ENCODE measurements at regions not wholly inside any gene's neighbourhood (a gene's known extent, or its start where the extent isn't known, plus 50 kb on each side); places are given as distances from the start of the nearest gene placed in this dataset.

- H3K9ac ChIP-seq (ENCODE audit: low read depth in 1 of 2, low read length in 2 of 2), result no peak overlapping the region
- DNase-seq (ENCODE audit: low spot score), result no peak
- no peaks in the 10 kb centered on the region for H3K4me1 ChIP-seq (ENCODE audit: control insufficient read depth in 4 of 4, insufficient read depth in 4 of 4, low read length in 3 of 4)
- H3K36me3 ChIP-seq (ENCODE audit: control insufficient read depth in 4 of 4, insufficient read depth in 3 of 4, low read depth in 1 of 4, low read length in 3 of 4), result no peaks in the 10 kb centered on the region
- H3K4me3 ChIP-seq (ENCODE audit: low read depth in 1 of 3, low read length in 3 of 3), result no peak overlapping the region
- 67% methylated on average over 4 of the region's 4 CpGs for WGBS
- H3K9me3 ChIP-seq (ENCODE audit: control insufficient read depth in 4 of 4, low read length in 3 of 4), result no peaks in the 10 kb centered on the region
- peaks cover 0 to 3% (median 0%) of the 10 kb centered on the region in 4 donors for H3K27me3 ChIP-seq (ENCODE audit: control insufficient read depth in 4 of 4, insufficient read depth in 4 of 4, low read length in 3 of 4)
- no peak overlapping the region for H3K27ac ChIP-seq (ENCODE audit: low read depth in 1 of 2, low read length in 2 of 2)
- TF ChIP-seq RXRA (IDR thresholded peaks at IDR 0.05) (no peak), HNF4A (conservative IDR thresholded peaks at IDR 0.05) (no peak), EGR1 (IDR thresholded peaks at IDR 0.05; ENCODE audit: low read depth in 2 of 2) (no peak), RAD21 (IDR thresholded peaks at IDR 0.05) (no peak), GABPA (IDR thresholded peaks at IDR 0.05 in 1 of 2, conservative IDR thresholded peaks at IDR 0.05 in 1 of 2) (no peak), CTCF (IDR thresholded peaks at IDR 0.05; ENCODE audit: low read depth, low read length, missing input control) (no peak), JUND (IDR thresholded peaks at IDR 0.05) (no peak), SP1 (IDR thresholded peaks at IDR 0.05) (no peak), FOXA1 (IDR thresholded peaks at IDR 0.05) (no peak), ATF3 (IDR thresholded peaks at IDR 0.05) (no peak), YY1 (IDR thresholded peaks at IDR 0.05) (no peak), NR2F2 (IDR thresholded peaks at IDR 0.05) (no peak)
Observed at GRCh38 chr7:133132906-133133305, 51.0 kb upstream of the CHCHD3 start.

GRCh38 chr7:133134810-133135209 is 52.9 kb upstream of the CHCHD3 start:
- H3K36me3 ChIP-seq (ENCODE audit: control insufficient read depth in 4 of 4, insufficient read depth in 3 of 4, low read depth in 1 of 4, low read length in 3 of 4), result no peaks in the 10 kb centered on the region
- H3K9ac ChIP-seq (ENCODE audit: low read depth in 1 of 2, low read length in 2 of 2), result no peak overlapping the region
- no peak for DNase-seq (ENCODE audit: low spot score)
- H3K4me1 ChIP-seq (ENCODE audit: control insufficient read depth in 4 of 4, insufficient read depth in 4 of 4, low read length in 3 of 4), result no peaks in the 10 kb centered on the region
- peaks cover 0 to 3% (median 0%) of the 10 kb centered on the region in 4 donors for H3K27me3 ChIP-seq (ENCODE audit: control insufficient read depth in 4 of 4, insufficient read depth in 4 of 4, low read length in 3 of 4)
- TF ChIP-seq TAF1 (conservative IDR thresholded peaks at IDR 0.05), result no peak
- no peak for TF ChIP-seq FOXA1 (IDR thresholded peaks at IDR 0.05)
- TF ChIP-seq CTCF (IDR thresholded peaks at IDR 0.05; ENCODE audit: low read depth, low read length, missing input control), result no peak
- TF ChIP-seq ATF3 (IDR thresholded peaks at IDR 0.05), result no peak
- no peak for TF ChIP-seq RXRA (IDR thresholded peaks at IDR 0.05)
- TF ChIP-seq FOXA2 (IDR thresholded peaks at IDR 0.05), result no peak
- no peak for TF ChIP-seq NR2F2 (IDR thresholded peaks at IDR 0.05)
- TF ChIP-seq SP1 (IDR thresholded peaks at IDR 0.05), result no peak
- H3K9me3 ChIP-seq (ENCODE audit: control insufficient read depth in 4 of 4, low read length in 3 of 4), result no peaks in the 10 kb centered on the region
- no peak overlapping the region for H3K4me3 ChIP-seq (ENCODE audit: low read depth in 1 of 3, low read length in 3 of 3)
- no peak overlapping the region for H3K27ac ChIP-seq (ENCODE audit: low read depth in 1 of 2, low read length in 2 of 2)

- Histone ChIP-seq H3K9ac (ENCODE audit: low read depth in 1 of 2, low read length in 2 of 2) (no peak overlapping the region), H3K4me3 (ENCODE audit: low read depth in 1 of 3, low read length in 3 of 3) (no peak overlapping the region), H3K27me3 (ENCODE audit: control insufficient read depth in 4 of 4, insufficient read depth in 4 of 4, low read length in 3 of 4) (peaks cover 0 to 5% (median 0%) of the 10 kb centered on the region in 4 donors), H3K36me3 (ENCODE audit: control insufficient read depth in 4 of 4, insufficient read depth in 3 of 4, low read depth in 1 of 4, low read length in 3 of 4) (no peaks in the 10 kb centered on the region), H3K9me3 (ENCODE audit: control insufficient read depth in 4 of 4, low read length in 3 of 4) (no peaks in the 10 kb centered on the region), H3K27ac (ENCODE audit: low read depth in 1 of 2, low read length in 2 of 2) (no peak overlapping the region), H3K4me1 (ENCODE audit: control insufficient read depth in 4 of 4, insufficient read depth in 4 of 4, low read length in 3 of 4) (no peaks in the 10 kb centered on the region)
- 57% methylated on average over 1 of the region's 1 CpG for WGBS
- no peak for DNase-seq (ENCODE audit: low spot score)
- no peak for TF ChIP-seq FOXA1 (IDR thresholded peaks at IDR 0.05)
- TF ChIP-seq CTCF (IDR thresholded peaks at IDR 0.05; ENCODE audit: low read depth, low read length, missing input control), result no peak
- no peak for TF ChIP-seq TAF1 (conservative IDR thresholded peaks at IDR 0.05)
- TF ChIP-seq HNF4A (conservative IDR thresholded peaks at IDR 0.05), result no peak
- no peak for TF ChIP-seq MAX (IDR thresholded peaks at IDR 0.05)
- no peak for TF ChIP-seq REST (IDR thresholded peaks at IDR 0.05)
Observed at GRCh38 chr7:133135451-133135850, 53.6 kb upstream of the CHCHD3 start.

Data from liver (tissue), 8 donors.